Esophagus squamous epithelium (tissue), 4 donors: ENCODE measurements at regions not wholly inside any gene's neighbourhood (a gene's known extent, or its start where the extent isn't known, plus 50 kb on each side); places are given as distances from the start of the nearest gene placed in this dataset.

Experiments
- CTCF ChIP-seq, 6 experiments: fragments of 450-650 bp in 4 of 6; fragments of 200-600 bp in 2 of 6; sonication (generic) in 2 of 6; IDR thresholded peaks; one replicate each; pipeline ENCODE4 v1.5.1; 2016 to 2019; ENCODE audit warnings: antibody characterized with exemption in 6 of 6, mild to moderate bottlenecking in 4 of 6, moderate library complexity in 4 of 6
- POLR2A ChIP-seq, 4 donors: fragments of 450-650 bp; IDR thresholded peaks; one replicate each; pipeline ENCODE4 v1.6.1; 2017; ENCODE audit warnings: antibody characterized with exemption in 4 of 4, mild to moderate bottlenecking in 4 of 4, moderate library complexity in 3 of 4

GRCh38 chr6:92150553-92150952, 1268.8 kb downstream of the EPHA7 start:
- TF ChIP-seq CTCF (IDR thresholded peaks at IDR 0.05) = no peak
- TF ChIP-seq POLR2A (IDR thresholded peaks at IDR 0.05) = no peak
